SKM-1 treated with dmso at 0.1 percent for 144 hours (cell line): ENCODE measurements at regions not wholly inside any gene's neighbourhood (a gene's known extent, or its start where the extent isn't known, plus 50 kb on each side); places are given as distances from the start of the nearest gene placed in this dataset.

Experiments
- DNase-seq: peaks from one replicate; lab custom pipeline; 2025; ENCODE audit not compliant: unreplicated experiment; lab: John Stamatoyannopoulos, UW

DNA sequence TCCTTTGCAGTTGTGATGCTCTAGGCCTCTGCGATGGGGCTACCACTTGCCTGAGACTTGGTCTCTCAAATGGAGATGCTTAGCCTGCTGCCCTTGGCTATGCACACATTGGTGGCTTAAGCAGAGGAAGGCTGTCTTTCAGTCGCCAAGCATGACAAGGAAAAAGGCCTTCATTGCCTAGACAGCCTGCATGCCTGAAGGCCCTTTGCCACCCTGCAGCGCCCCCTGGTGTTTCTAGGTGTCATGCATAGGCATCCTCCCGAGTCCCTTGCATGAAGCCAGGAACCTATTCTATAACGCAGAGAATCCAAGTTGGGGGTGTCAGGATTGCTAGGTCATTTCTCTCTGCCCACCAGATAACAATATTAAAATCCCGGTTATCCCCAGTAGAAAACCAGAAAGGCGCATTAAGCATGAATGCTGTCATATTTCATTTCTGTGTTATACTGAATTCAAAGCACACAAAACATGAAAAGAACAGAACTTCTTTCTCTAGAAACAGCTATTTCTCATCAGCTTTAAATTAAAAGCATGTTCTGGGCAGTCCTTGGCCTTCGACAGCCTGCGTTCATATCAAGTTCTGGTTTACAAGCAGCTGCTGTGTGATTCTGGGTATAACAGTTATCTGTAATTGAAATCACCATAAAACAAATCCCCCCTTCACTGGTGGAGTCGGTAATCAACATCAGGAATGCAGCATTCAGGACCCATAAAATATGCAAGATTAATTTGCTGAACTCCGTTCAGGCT is 59.7 kb upstream of the TRPC7 start:
- DNase-seq: peak; percentile 44

DNA sequence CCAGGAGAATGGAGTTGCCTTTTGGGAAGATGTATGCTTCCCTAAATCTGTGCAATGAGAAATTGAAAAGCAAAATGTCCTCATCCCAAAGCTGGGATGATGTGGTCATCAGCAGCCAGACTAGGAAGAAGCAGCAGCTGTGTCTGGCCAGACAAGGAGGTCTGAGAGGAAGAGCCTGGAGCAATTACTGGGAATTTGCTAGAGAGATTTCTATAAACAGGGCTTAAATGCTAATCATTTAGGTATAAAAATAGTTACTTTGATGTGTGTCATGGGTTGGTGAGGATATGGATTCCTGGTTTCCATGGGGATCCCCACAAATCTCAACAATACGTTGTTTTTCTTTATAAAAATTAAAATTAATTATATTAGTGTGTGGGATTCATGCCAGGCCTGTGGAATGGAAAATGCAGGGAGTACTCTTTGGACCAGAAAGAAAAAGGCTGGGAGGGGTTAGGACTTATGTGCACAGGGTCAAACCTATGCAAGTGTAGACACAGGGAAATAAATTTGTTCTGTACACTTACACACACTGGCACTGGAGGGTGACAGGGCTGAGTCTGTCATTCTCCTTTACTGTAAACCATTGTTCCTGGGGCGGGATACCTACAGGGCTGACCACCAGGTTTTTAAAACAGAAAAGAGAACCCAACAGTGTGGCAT is 58.7 kb upstream of the TRPC7 start:
- no peak for DNase-seq

DNA sequence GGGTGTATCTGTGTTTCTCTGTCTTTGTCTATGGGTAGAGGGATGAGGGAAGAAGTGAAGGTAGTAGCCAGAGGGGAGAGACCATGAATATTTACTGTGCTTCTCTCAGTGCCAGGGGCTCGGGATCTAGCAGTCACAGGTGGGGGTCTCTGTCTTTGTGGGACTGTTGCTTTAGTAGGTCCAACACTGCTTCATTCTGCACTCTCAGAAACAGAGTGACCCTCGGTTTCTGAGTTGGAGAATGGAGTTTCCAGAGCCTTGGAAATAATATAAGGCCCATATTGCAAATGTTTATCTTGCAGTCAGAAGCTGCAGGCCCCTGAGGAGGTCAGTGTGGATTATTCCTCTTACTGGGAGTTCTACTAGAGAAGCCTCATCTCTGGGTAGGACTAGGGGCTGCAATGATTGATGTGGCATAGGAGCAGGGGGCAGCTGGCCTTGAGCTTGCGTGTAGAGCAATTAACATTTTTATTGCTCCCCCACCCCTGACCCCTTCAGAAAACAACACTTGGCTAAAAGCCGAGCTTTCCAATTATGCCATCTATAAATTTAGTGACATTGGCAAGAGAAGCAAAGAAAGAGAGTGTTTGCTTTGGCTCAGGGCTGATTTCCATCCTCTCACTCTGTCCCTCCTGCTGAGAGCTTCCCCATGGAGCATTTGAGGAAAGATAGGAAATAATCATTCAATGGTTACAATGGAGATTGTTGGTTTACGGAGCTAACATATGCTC is 55.0 kb upstream of the TRPC7 start:
- DNase-seq: no peak

DNA sequence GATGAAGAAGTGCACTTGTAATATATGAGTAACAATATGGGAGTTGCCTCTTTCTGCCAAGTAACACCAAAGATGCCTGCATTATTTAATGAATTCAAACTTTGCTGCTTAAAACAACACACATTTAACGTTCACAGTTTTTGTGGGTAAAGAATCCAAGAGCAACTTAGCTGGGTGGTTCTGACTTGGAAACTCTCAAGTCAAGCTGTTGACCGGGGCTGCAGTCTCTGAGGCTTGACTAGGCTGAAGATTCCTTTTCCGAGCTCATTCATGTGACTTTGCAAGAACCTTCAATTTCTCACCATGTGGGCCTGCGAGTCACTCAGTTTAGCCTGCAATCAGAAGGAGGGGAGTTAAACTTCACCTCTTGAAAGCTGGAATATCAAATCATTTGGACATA is 53.0 kb upstream of the TRPC7 start:
- DNase-seq: no peak
